ENCODE measurements at regions not wholly inside any gene's neighbourhood (a gene's known extent, or its start where the extent isn't known, plus 50 kb on each side); places are given as distances from the start of the nearest gene placed in this dataset.

DNA sequence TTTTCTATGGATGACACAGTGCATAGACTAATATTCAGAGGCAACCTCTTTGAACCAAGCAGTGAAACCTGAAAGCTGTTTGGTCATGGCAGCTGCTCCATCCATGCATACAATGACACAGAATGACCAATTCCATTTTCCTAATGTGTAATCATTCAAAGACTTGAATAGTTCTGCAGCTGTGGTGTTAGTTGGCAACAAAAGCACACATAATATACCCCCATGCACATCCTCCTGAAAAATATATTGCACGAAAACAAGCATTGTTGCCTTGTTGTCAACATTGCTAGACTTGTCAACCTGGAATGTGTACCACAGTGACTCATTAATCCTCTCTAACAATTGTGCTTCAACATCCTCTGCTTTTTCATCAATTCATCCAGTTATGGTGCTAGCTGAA lies 71.0 kb upstream of the SEMA6A start:
- Histone ChIP-seq H3K9me3 (ENCODE audit: control insufficient read depth, low read depth, low read length) (no peaks in the 10 kb centered on the region), H3K79me1 (ENCODE audit: insufficient read depth, low read depth, low read length, poor library complexity, severe bottlenecking) (no peaks in the 10 kb centered on the region), H3K27me3 (ENCODE audit: insufficient read depth, low read length) (no peaks in the 10 kb centered on the region), H3K23ac (ENCODE audit: insufficient read length, low read depth, low read length) (no peak overlapping the region), H4K8ac (replicated peaks; ENCODE audit: insufficient read length, low read depth, low read length) (no peak overlapping the region), H3K23me2 (ENCODE audit: insufficient read length, low read depth, low read length, poor library complexity, severe bottlenecking) (no peaks in the 10 kb centered on the region), H3K14ac (ENCODE audit: insufficient read depth, low read length) (no peak overlapping the region), H3K4me2 (ENCODE audit: insufficient read depth, insufficient read length, low read length) (no peak overlapping the region), H2AK5ac (ENCODE audit: insufficient read length, low read length) (no peak overlapping the region), H3K79me2 (ENCODE audit: insufficient read depth, low read length) (no peaks in the 10 kb centered on the region), H4K5ac (ENCODE audit: insufficient read length, low read depth, low read length) (no peak overlapping the region), H2BK120ac (ENCODE audit: low read depth, low read length, poor library complexity, severe bottlenecking) (no peak overlapping the region), H3T11ph (ENCODE audit: low read length) (no peak overlapping the region), H2AFZ (ENCODE audit: low read length) (no peak overlapping the region), H3K4me1 (ENCODE audit: insufficient read depth, low read length) (no peaks in the 10 kb centered on the region; the same call in 1 of the 2 replicates), H3K18ac (ENCODE audit: insufficient read length, low read depth, low read length) (no peak overlapping the region), H2BK5ac (ENCODE audit: insufficient read length, low read length) (no peak overlapping the region), H2BK20ac (ENCODE audit: low read depth, low read length, poor library complexity, severe bottlenecking) (no peak overlapping the region), H3K4ac (ENCODE audit: low read depth, low read length) (no peak overlapping the region), H4K91ac (ENCODE audit: insufficient read length, low read depth, low read length) (no peak overlapping the region), H4K20me1 (ENCODE audit: control insufficient read depth, insufficient read depth, insufficient read length) (no peaks in the 10 kb centered on the region), H3K9ac (ENCODE audit: extremely low read depth, insufficient read length, low read length) (no peak overlapping the region), H2BK12ac (ENCODE audit: insufficient read length, low read depth, low read length) (no peak overlapping the region), H2BK15ac (ENCODE audit: low read depth, low read length) (no peak overlapping the region), H3K27ac (ENCODE audit: insufficient read length, low read depth, low read length) (no peak overlapping the region), H3K56ac (ENCODE audit: insufficient read length, low read depth, low read length) (no peak overlapping the region)
- Mint-ChIP-seq H3K27me3 (ENCODE audit: low read depth) (no peaks in the 10 kb centered on the region), H3K36me3 (ENCODE audit: insufficient read depth in 1 of 3, low read depth in 3 of 3) (no peaks in the 10 kb centered on the region; a peak in 1 of 7 replicates), H3K4me3 (no peak overlapping the region), H3K27ac (no peak overlapping the region), H3K9me3 (no peaks in the 10 kb centered on the region; a peak in 1 of 5 replicates), H3K4me1 (peaks cover 7% of the 10 kb centered on the region in 2 experiments)
- TF ChIP-seq, protein P1, sequence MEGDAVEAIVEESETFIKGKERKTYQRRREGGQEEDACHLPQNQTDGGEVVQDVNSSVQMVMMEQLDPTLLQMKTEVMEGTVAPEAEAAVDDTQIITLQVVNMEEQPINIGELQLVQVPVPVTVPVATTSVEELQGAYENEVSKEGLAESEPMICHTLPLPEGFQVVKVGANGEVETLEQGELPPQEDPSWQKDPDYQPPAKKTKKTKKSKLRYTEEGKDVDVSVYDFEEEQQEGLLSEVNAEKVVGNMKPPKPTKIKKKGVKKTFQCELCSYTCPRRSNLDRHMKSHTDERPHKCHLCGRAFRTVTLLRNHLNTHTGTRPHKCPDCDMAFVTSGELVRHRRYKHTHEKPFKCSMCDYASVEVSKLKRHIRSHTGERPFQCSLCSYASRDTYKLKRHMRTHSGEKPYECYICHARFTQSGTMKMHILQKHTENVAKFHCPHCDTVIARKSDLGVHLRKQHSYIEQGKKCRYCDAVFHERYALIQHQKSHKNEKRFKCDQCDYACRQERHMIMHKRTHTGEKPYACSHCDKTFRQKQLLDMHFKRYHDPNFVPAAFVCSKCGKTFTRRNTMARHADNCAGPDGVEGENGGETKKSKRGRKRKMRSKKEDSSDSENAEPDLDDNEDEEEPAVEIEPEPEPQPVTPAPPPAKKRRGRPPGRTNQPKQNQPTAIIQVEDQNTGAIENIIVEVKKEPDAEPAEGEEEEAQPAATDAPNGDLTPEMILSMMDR (conservative IDR thresholded peaks at IDR 0.05): no peak
- WGBS (ENCODE audit: extremely low coverage, insufficient read length, low lambda C conversion rate): no CpG with 5 or more reads among the region's 1 CpG
- DNase-seq: no peak
